ENCODE measurements at regions not wholly inside any gene's neighbourhood (a gene's known extent, or its start where the extent isn't known, plus 50 kb on each side); places are given as distances from the start of the nearest gene placed in this dataset.

GRCh38 chr16:86773354-86773715, 195.0 kb downstream of the FOXL1 start:
- no peak for DNase-seq (ENCODE audit: low spot score)

GRCh38 chr16:86774931-86775330, 196.6 kb downstream of the FOXL1 start:
- no peak for DNase-seq (ENCODE audit: low spot score)

GRCh38 chr16:86775511-86775921, 197.2 kb downstream of the FOXL1 start:
- DNase-seq (ENCODE audit: low spot score) = no peak

- DNase-seq (ENCODE audit: low spot score) = no peak
Observed at GRCh38 chr16:86777381-86777946, 199.1 kb downstream of the FOXL1 start.

- DNase-seq (ENCODE audit: low spot score) = no peak
Observed at GRCh38 chr16:86778108-86778745, 199.9 kb downstream of the FOXL1 start.

- DNase-seq (ENCODE audit: low spot score) = no peak
Observed at GRCh38 chr16:86778978-86779377, 200.6 kb downstream of the FOXL1 start.

- no peak for DNase-seq (ENCODE audit: low spot score)
Observed at GRCh38 chr16:86781046-86781445, 202.7 kb downstream of the FOXL1 start.

GRCh38 chr16:86783636-86784626, 205.6 kb downstream of the FOXL1 start:
- DNase-seq (ENCODE audit: low spot score) = no peak

- no peak for DNase-seq (ENCODE audit: low spot score)
Observed at GRCh38 chr16:86786338-86786737, 208.0 kb downstream of the FOXL1 start.

GRCh38 chr16:86786994-86787393, 208.6 kb downstream of the FOXL1 start:
- DNase-seq (ENCODE audit: low spot score) = no peak

GRCh38 chr16:86787538-86787937, 209.2 kb downstream of the FOXL1 start:
- DNase-seq (ENCODE audit: low spot score) = no peak

GRCh38 chr16:86789621-86790051, 211.3 kb downstream of the FOXL1 start:
- DNase-seq (ENCODE audit: low spot score) = no peak

- DNase-seq (ENCODE audit: low spot score) = no peak
Observed at GRCh38 chr16:86791287-86792035, 213.1 kb downstream of the FOXL1 start.

- no peak for DNase-seq (ENCODE audit: low spot score)
Observed at GRCh38 chr16:86794216-86794864, 216.0 kb downstream of the FOXL1 start.

GRCh38 chr16:86797700-86798099, 219.4 kb downstream of the FOXL1 start:
- no peak for DNase-seq (ENCODE audit: low spot score)

- no peak for DNase-seq (ENCODE audit: low spot score)
Observed at GRCh38 chr16:86798247-86799041, 220.1 kb downstream of the FOXL1 start.

GRCh38 chr16:86799367-86799766, 221.0 kb downstream of the FOXL1 start:
- DNase-seq (ENCODE audit: low spot score) = no peak

- no peak for DNase-seq (ENCODE audit: low spot score)
Observed at GRCh38 chr16:86800894-86801293, 222.5 kb downstream of the FOXL1 start.

- DNase-seq (ENCODE audit: low spot score) = no peak
Observed at GRCh38 chr16:86802013-86802412, 223.7 kb downstream of the FOXL1 start.

GRCh38 chr16:86805188-86805587, 226.8 kb downstream of the FOXL1 start:
- no peak for DNase-seq (ENCODE audit: low spot score)
